ENCODE measurements at regions not wholly inside any gene's neighbourhood (a gene's known extent, or its start where the extent isn't known, plus 50 kb on each side); places are given as distances from the start of the nearest gene placed in this dataset.

- TF ChIP-seq JUND (IDR thresholded peaks at IDR 0.05) (no peak), YY1 (IDR thresholded peaks at IDR 0.05; ENCODE audit: extremely low read depth, insufficient replicate concordance, low read depth, low read length) (no peak), CEBPB (IDR thresholded peaks at IDR 0.05; ENCODE audit: low read depth) (no peak), EZH2 (IDR thresholded peaks at IDR 0.05) (no peak), MAX (IDR thresholded peaks at IDR 0.05) (no peak), CBX3 (IDR thresholded peaks at IDR 0.05; ENCODE audit: low read depth) (no peak)
These were observed 303.4 kb downstream of the SEC23A start (continued) for GRCh38 chr14:38799671-38800070.

- CTCF ChIA-PET, result no interaction called here
- RAD21 ChIA-PET (ENCODE audit: low non-redundant PET in 1 of 2, low total read pairs in 2 of 2, uncharacterized antibody in 2 of 2, unreplicated experiment in 2 of 2), result no interaction called here
These were observed 308.4 kb downstream of the SEC23A start for GRCh38 chr14:38794677-38795076.

More at GRCh38 chr14:38794677-38795076, 308.4 kb downstream of the SEC23A start:
- H3K27ac ChIP-seq (ENCODE audit: low read depth, low read length), result no peak overlapping the region
- no peaks in the 10 kb centered on the region for H3K79me2 ChIP-seq (ENCODE audit: insufficient read depth, low read length)
- H4K20me1 ChIP-seq (ENCODE audit: insufficient read depth), result no peaks in the 10 kb centered on the region
- no peak overlapping the region for H3K4me2 ChIP-seq (ENCODE audit: low read length)
- no peaks in the 10 kb centered on the region for H3K27me3 ChIP-seq (ENCODE audit: insufficient read depth, low read length)
- H3K9ac ChIP-seq (ENCODE audit: low read length), result no peak overlapping the region
- intact Hi-C loops (cut with micrococcal nuclease), result no loop called here
- H3K4me3 ChIP-seq (replicated peaks in 1 of 2; ENCODE audit: low read depth in 1 of 2, low read length in 2 of 2), result no peak overlapping the region
- H2AFZ ChIP-seq (ENCODE audit: low read depth, low read length, poor library complexity, severe bottlenecking), result no peak overlapping the region
- no TSS peak for BruUV-seq (replicated peaks)
- TF ChIP-seq SP1 (IDR thresholded peaks at IDR 0.05; ENCODE audit: low read depth), result no peak
- TF ChIP-seq ATF3 (IDR thresholded peaks at IDR 0.05), result no peak
- TF ChIP-seq SRF (IDR thresholded peaks at IDR 0.05; ENCODE audit: low read depth), result no peak
- no peak for TF ChIP-seq YY1 (IDR thresholded peaks at IDR 0.05; ENCODE audit: extremely low read depth, insufficient replicate concordance, low read depth, low read length)
- TF ChIP-seq JUND (IDR thresholded peaks at IDR 0.05), result no peak
- TF ChIP-seq POLR2AphosphoS5 (IDR thresholded peaks at IDR 0.05; ENCODE audit: low read depth, low read length), result no peak
- no peak for TF ChIP-seq FOSL1 (IDR thresholded peaks at IDR 0.05; ENCODE audit: low read depth)
- TF ChIP-seq EZH2 (IDR thresholded peaks at IDR 0.05), result no peak
- no peak for TF ChIP-seq CTCF (IDR thresholded peaks at IDR 0.05 in 2 of 3, conservative IDR thresholded peaks at IDR 0.05 in 1 of 3; ENCODE audit: borderline replicate concordance in 1 of 3, insufficient read depth in 1 of 3, low read depth in 2 of 3, low read length in 2 of 3)
- TF ChIP-seq TCF7L2 (IDR thresholded peaks at IDR 0.05; ENCODE audit: borderline replicate concordance, extremely low read depth, insufficient read depth, insufficient read length), result no peak
- TF ChIP-seq RAD21 (IDR thresholded peaks at IDR 0.05; ENCODE audit: low read depth), result no peak
- TF ChIP-seq ZBTB33 (IDR thresholded peaks at IDR 0.05; ENCODE audit: extremely low read depth, insufficient replicate concordance, low read length), result no peak
- TF ChIP-seq ZFX (IDR thresholded peaks at IDR 0.05), result no peak
- DNase-seq (ENCODE audit: low read depth, low spot score) (no peak), ATAC-seq (no peak)
- no peaks in the 10 kb centered on the region for H3K4me1 ChIP-seq (ENCODE audit: control insufficient read depth in 1 of 2, insufficient read depth in 2 of 2, low read length in 2 of 2)
- no peaks in the 10 kb centered on the region for H3K36me3 ChIP-seq (ENCODE audit: control insufficient read depth in 1 of 2, insufficient read depth in 2 of 2, low read length in 2 of 2)
- no peaks in the 10 kb centered on the region for H3K9me3 ChIP-seq (ENCODE audit: control insufficient read depth in 1 of 2, insufficient read depth in 1 of 2, low read depth in 1 of 2, low read length in 2 of 2)
- POLR2A ChIA-PET, result no interaction called here
- H3K9me2 ChIP-seq (ENCODE audit: insufficient read depth), result no peaks in the 10 kb centered on the region

Measured in HCT116 (cell line).